GM10266 (cell line): ENCODE measurements at regions not wholly inside any gene's neighbourhood (a gene's known extent, or its start where the extent isn't known, plus 50 kb on each side); places are given as distances from the start of the nearest gene placed in this dataset.

ENCODE experiments used
- DNase-seq: peaks from one replicate; pipeline ENCODE4 v3.0.0; 2012; ENCODE audit errors: extremely low spot score
- CTCF ChIP-seq: IDR thresholded peaks from 2 replicates; pipeline ENCODE4 v1.5.1; 2012; ENCODE audit warnings: mild to moderate bottlenecking, low read depth; ENCODE audit not compliant: control insufficient read depth, insufficient read depth; ENCODE audit errors: missing control alignments

GRCh38 chr18:70892381-70892780 is 603.5 kb downstream of the SOCS6 start:
- no peak for TF ChIP-seq CTCF
- no peak for DNase-seq

- DNase-seq = no peak
- TF ChIP-seq CTCF = no peak
Observed at GRCh38 chr18:70870292-70870691, 581.4 kb downstream of the SOCS6 start.

DNA sequence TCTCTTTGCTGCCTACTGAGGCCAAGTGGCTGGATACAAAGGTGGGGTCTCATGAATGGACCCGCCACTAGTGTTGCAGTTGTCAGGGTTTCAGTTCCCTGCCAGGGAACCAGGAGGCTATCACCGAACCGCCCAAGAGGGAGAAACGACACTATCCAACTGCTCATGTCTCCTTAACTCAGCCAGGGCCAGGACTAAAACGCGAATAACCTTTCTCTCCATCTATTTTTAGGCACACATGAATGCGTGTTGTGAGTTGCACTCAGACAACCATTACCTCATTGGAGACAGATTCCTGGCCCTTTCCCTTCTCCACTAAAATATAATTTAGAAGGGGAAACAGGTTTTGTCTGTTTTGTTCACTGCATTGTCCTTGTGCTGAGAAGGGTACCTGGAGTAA is 559.5 kb downstream of the SOCS6 start:
- no peak for TF ChIP-seq CTCF
- DNase-seq = no peak

- no peak for DNase-seq
- TF ChIP-seq CTCF = no peak
Observed at GRCh38 chr18:70840649-70841048, 551.8 kb downstream of the SOCS6 start.

DNA sequence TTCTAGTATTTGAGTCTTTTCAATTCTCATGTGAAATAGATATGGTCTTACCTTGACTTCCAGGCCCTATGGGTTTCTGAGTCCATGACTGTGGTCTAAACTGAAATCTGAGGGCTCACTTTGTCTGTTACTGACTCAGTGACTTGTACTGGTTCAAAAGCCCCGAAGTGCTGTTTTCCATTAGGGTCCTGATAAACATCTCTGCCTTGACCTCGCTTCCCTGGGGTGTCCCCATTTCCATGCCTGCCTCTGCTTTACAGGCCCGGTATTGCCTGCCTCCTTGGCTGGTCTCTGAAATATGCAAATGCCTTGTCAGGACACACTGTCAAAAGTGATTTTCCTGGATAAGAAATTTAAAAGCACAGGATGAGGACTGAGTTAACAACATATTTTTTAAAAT is 538.8 kb downstream of the SOCS6 start:
- no peak for DNase-seq
- no peak for TF ChIP-seq CTCF

- no peak for DNase-seq
- no peak for TF ChIP-seq CTCF
Observed at GRCh38 chr18:70826571-70826970, 537.7 kb downstream of the SOCS6 start.

DNA sequence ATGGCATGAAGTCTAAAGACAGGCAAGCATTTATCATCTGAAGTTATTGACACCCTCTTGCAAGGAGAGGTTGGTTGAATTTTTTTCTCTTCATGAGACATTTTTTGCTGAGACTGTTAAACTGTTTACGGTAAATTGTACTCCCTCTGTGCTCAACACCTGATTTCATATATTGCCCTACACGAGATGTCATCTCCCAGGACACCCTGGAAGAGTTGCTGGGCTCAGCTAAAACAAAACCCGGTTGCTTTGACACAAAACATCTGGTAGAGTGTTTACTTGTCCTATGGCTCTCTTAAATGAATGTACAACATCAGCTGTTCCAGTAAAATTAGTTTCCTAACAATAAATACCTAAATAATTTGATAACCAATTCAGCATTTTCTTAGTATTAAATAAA is 533.8 kb downstream of the SOCS6 start:
- no peak for TF ChIP-seq CTCF
- DNase-seq = no peak
